ENCODE measurements at regions not wholly inside any gene's neighbourhood (a gene's known extent, or its start where the extent isn't known, plus 50 kb on each side); places are given as distances from the start of the nearest gene placed in this dataset.

DNA sequence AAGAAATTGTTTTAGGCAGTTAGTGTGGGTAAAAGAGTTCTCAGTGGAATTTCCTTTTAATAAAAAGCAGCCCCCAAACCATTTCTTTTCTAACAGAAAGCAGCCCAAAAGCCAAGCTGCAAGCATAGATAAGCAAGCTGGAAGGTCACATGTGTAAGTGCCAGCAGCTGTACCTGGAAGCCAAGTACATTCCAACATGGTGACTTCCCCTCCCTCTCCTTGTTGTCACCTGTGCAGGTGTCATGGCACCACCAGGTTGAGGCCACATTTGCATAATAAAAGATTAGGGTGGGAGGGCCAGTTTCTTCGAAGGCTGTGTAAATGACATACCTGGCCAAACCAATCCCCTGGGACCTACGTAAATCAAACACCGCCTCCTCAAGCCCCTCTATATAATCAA lies 240.3 kb upstream of the RAB4A start:
- TF ChIP-seq CTCF (conservative IDR thresholded peaks at IDR 0.05; ENCODE audit: low read depth in 2 of 2) (no peak), POLR2AphosphoS5 (IDR thresholded peaks at IDR 0.05; ENCODE audit: low read depth) (no peak), EZH2 (IDR thresholded peaks at IDR 0.05; ENCODE audit: low read depth, unreplicated experiment) (no peak), REST (IDR thresholded peaks at IDR 0.05; ENCODE audit: unreplicated experiment) (no peak), CREB1 (CRISPR knock-in tag; IDR thresholded peaks at IDR 0.05; ENCODE audit: low read depth) (no peak), EZH2phosphoT487 (IDR thresholded peaks at IDR 0.05; ENCODE audit: unreplicated experiment) (no peak), ETS1 (IDR thresholded peaks at IDR 0.05) (no peak), ZNF331 (CRISPR knock-in tag; IDR thresholded peaks at IDR 0.05; ENCODE audit: low read depth) (no peak), NANOG (IDR thresholded peaks at IDR 0.05; ENCODE audit: borderline replicate concordance) (no peak), JUNB (IDR thresholded peaks at IDR 0.05; ENCODE audit: unreplicated experiment) (no peak), ZNF462 (CRISPR knock-in tag; IDR thresholded peaks at IDR 0.05) (no peak), ZNF114 (CRISPR knock-in tag; IDR thresholded peaks at IDR 0.05) (no peak)

Measured in GM23338 (cell line).